WERI-Rb-1 (cell line): ENCODE measurements at regions not wholly inside any gene's neighbourhood (a gene's known extent, or its start where the extent isn't known, plus 50 kb on each side); places are given as distances from the start of the nearest gene placed in this dataset.

Experiments
- DNase-seq: peaks from one replicate; pipeline ENCODE4 v3.0.0-alpha.2; 2020
- H3K27ac ChIP-seq: fragments of 250-450 bp; sonication (Bioruptor Pico); 2 replicates; pipeline ENCODE4 v1.5.1; 2020; ENCODE audit warnings: mild to moderate bottlenecking, moderate library complexity
- H3K27me3 ChIP-seq: fragments of 250-450 bp; sonication (Bioruptor Pico); 2 replicates; pipeline ENCODE4 v1.5.1; 2021; ENCODE audit warnings: mild to moderate bottlenecking, low read depth, moderate library complexity; ENCODE audit not compliant: insufficient read depth, severe bottlenecking
- H3K36me3 ChIP-seq: fragments of 250-450 bp; sonication (Bioruptor Pico); 2 replicates; pipeline ENCODE4 v1.5.1; 2020; ENCODE audit warnings: mild to moderate bottlenecking, moderate library complexity
- H3K4me3 ChIP-seq: 2 replicates; pipeline ENCODE4 v1.5.1; 2011; ENCODE audit warnings: low read depth, mild to moderate bottlenecking, control low read depth, low read length
- H3K9me3 ChIP-seq: fragments of 250-450 bp; sonication (Bioruptor Pico); 2 replicates; pipeline ENCODE4 v1.5.1; 2021; ENCODE audit warnings: mild to moderate bottlenecking, moderate library complexity; ENCODE audit not compliant: severe bottlenecking
- CTCF ChIP-seq: IDR thresholded peaks from 2 replicates; pipeline ENCODE4 v1.5.1; 2011; ENCODE audit warnings: low read depth, mild to moderate bottlenecking, control low read depth, inconsistent platforms, low read length

DNA sequence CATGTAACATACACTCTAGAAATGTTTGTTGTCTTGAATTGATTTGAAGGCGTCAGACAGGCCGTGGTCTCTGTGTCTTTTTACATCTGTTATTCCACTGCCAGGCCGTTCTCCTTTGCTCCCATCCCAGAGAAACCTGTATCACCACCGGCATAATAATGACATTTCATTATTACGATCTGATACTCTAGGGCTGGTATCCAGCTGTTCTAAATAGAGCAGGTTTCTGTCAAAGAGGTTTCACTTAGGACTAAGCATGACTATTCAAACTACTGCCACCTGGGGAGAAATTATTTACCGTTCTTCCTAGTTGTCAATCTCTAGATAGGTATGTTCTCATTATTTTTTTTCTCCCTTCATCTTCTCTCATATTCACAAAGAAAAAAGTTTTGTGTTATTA, 1016.2 kb upstream of the EEF2KMT start:
- Histone ChIP-seq H3K27ac (no peak overlapping the region), H3K9me3 (no peaks in the 10 kb centered on the region), H3K27me3 (no peaks in the 10 kb centered on the region), H3K36me3 (no peaks in the 10 kb centered on the region), H3K4me3 (no peak overlapping the region)
- no peak for DNase-seq
- no peak for TF ChIP-seq CTCF

GRCh38 chr16:6112700-6113099, 1015.1 kb upstream of the EEF2KMT start:
- Histone ChIP-seq H3K27me3 (no peaks in the 10 kb centered on the region), H3K27ac (no peak overlapping the region), H3K4me3 (no peak overlapping the region), H3K9me3 (no peaks in the 10 kb centered on the region), H3K36me3 (no peaks in the 10 kb centered on the region)
- TF ChIP-seq CTCF = no peak
- no peak for DNase-seq

GRCh38 chr16:6111390-6111789, 1013.8 kb upstream of the EEF2KMT start:
- no peak overlapping the region for H3K4me3 ChIP-seq
- DNase-seq = no peak
- peaks cover 3% of the 10 kb centered on the region for H3K9me3 ChIP-seq
- H3K27ac ChIP-seq = no peak overlapping the region
- no peak for TF ChIP-seq CTCF
- no peaks in the 10 kb centered on the region for H3K27me3 ChIP-seq
- H3K36me3 ChIP-seq = no peaks in the 10 kb centered on the region

- no peak for DNase-seq
- Histone ChIP-seq H3K27ac (no peak overlapping the region), H3K4me3 (no peak overlapping the region), H3K36me3 (no peaks in the 10 kb centered on the region), H3K9me3 (peaks cover 3% of the 10 kb centered on the region), H3K27me3 (no peaks in the 10 kb centered on the region)
- no peak for TF ChIP-seq CTCF
Observed at GRCh38 chr16:6110346-6110745, 1012.8 kb upstream of the EEF2KMT start.

GRCh38 chr16:6106061-6106460, 1008.5 kb upstream of the EEF2KMT start:
- Histone ChIP-seq H3K27ac (no peak overlapping the region), H3K36me3 (no peaks in the 10 kb centered on the region), H3K9me3 (peaks cover 3% of the 10 kb centered on the region), H3K27me3 (no peaks in the 10 kb centered on the region), H3K4me3 (no peak overlapping the region)
- TF ChIP-seq CTCF = no peak
- DNase-seq = no peak

- Histone ChIP-seq H3K4me3 (no peak overlapping the region), H3K9me3 (peaks cover 3% of the 10 kb centered on the region), H3K36me3 (no peaks in the 10 kb centered on the region), H3K27me3 (no peaks in the 10 kb centered on the region), H3K27ac (no peak overlapping the region)
- DNase-seq = no peak
- TF ChIP-seq CTCF = no peak
Observed at GRCh38 chr16:6105115-6105514, 1007.5 kb upstream of the EEF2KMT start.
